SK-N-SH (cell line): ENCODE measurements at regions not wholly inside any gene's neighbourhood (a gene's known extent, or its start where the extent isn't known, plus 50 kb on each side); places are given as distances from the start of the nearest gene placed in this dataset.
A peak's percentile ranks its signal among the peaks of the same experiment; 100 is the strongest.

Source experiments
- CTCF ChIA-PET: fragments of 300-600, 350-600 bp; formaldehyde crosslinking; extraction: SDS; loops from one replicate; lab custom pipeline; 2021; lab: Yijun Ruan, JAX
- POLR2A ChIA-PET: fragments of 350-600 bp; sonication (Branson Sonifier 250); formaldehyde crosslinking; extraction: SDS; loops from one replicate; lab custom pipeline; 2020; ENCODE audit warnings: antibody characterized with exemption, inconsistent platforms; lab: Yijun Ruan, JAX
- DNase-seq: peaks from one replicate; pipeline ENCODE4 v3.0.0; 2012
- H2AFZ ChIP-seq: fragments of 200-600 bp; sonication (generic); 2 replicates; pipeline ENCODE4 v1.8.1; 2016; ENCODE audit warnings: antibody characterized with exemption, mild to moderate bottlenecking, low read depth
- H3F3A ChIP-seq: fragments of 200-600 bp; sonication (generic); replicated peaks from 2 replicates; pipeline ENCODE3; 2016; ENCODE audit warnings: antibody characterized with exemption, mild to moderate bottlenecking; ENCODE audit not compliant: insufficient read depth
- H3K27ac ChIP-seq, 2 experiments: fragments of 200-500 bp in 1 of 2; fragments of 200-600 bp in 1 of 2; sonication (Bioruptor generic) in 1 of 2; sonication (generic), shearing (Covaris generic) in 1 of 2; 2 replicates each; pipeline versions ENCODE4 v1.5.1 to v1.6.1; 2014 to 2016; ENCODE audit warnings: low read depth in 2 of 2, inconsistent platforms in 1 of 2, low read length in 1 of 2, mild to moderate bottlenecking in 1 of 2, mixed read lengths in 1 of 2
- H3K27me3 ChIP-seq: fragments of 200-600 bp; sonication (generic), shearing (Covaris generic); 2 replicates; pipeline ENCODE4 v1.6.1; 2016; ENCODE audit warnings: mixed run types; ENCODE audit not compliant: insufficient read depth
- H3K36me3 ChIP-seq, 2 experiments: fragments of 200-500 bp in 1 of 2; fragments of 200-600 bp in 1 of 2; sonication (Bioruptor generic) in 1 of 2; sonication (generic) in 1 of 2; replicated peaks in 1 of 2; 2 replicates each; pipeline versions ENCODE3 to v1.5.1; 2014 to 2016; ENCODE audit warnings: low read length in 1 of 2, mild to moderate bottlenecking in 1 of 2; ENCODE audit not compliant: insufficient read depth in 2 of 2, control insufficient read depth in 1 of 2
- H3K4me1 ChIP-seq, 2 experiments: fragments of 200-500 bp in 1 of 2; fragments of 200-600 bp in 1 of 2; sonication (Bioruptor generic) in 1 of 2; sonication (generic), shearing (Covaris generic) in 1 of 2; 2 replicates each; pipeline versions ENCODE4 v1.5.1 to v1.6.1; 2014 to 2016; ENCODE audit warnings: low read depth in 1 of 2, low read length in 1 of 2, mixed run types in 1 of 2; ENCODE audit not compliant: insufficient read depth in 2 of 2, control insufficient read depth in 1 of 2
- H3K4me2 ChIP-seq: fragments of 200-600 bp; sonication (generic), shearing (Covaris generic); 2 replicates; pipeline ENCODE4 v1.6.1; 2017; ENCODE audit warnings: mixed run types
- H3K4me3 ChIP-seq, 2 experiments: fragments of 200-500 bp in 1 of 2; fragments of 200-600 bp in 1 of 2; sonication (Bioruptor generic) in 1 of 2; sonication (generic), shearing (Covaris generic) in 1 of 2; 2 replicates each; pipeline versions ENCODE4 v1.5.1 to v1.8.1; 2014 to 2016; ENCODE audit warnings: low read depth in 2 of 2, inconsistent platforms in 1 of 2, low read length in 1 of 2, mild to moderate bottlenecking in 1 of 2, mixed read lengths in 1 of 2, moderate library complexity in 1 of 2
- H3K79me2 ChIP-seq: fragments of 200-600 bp; sonication (generic); 2 replicates; pipeline ENCODE4 v1.8.1; 2017; ENCODE audit warnings: mild to moderate bottlenecking; ENCODE audit not compliant: insufficient read depth
- H3K9ac ChIP-seq: fragments of 200-600 bp; sonication (generic); 2 replicates; pipeline ENCODE4 v1.6.1; 2017; ENCODE audit warnings: mixed run types
- H3K9me2 ChIP-seq: fragments of 200-600 bp; sonication (generic); 2 replicates; pipeline ENCODE4 v1.6.1; 2017; ENCODE audit warnings: mixed run types
- H3K9me3 ChIP-seq: fragments of 200-600 bp; sonication (generic); 2 replicates; pipeline ENCODE4 v1.6.1; 2017; ENCODE audit warnings: mixed run types, mild to moderate bottlenecking, moderate library complexity
- H4K20me1 ChIP-seq: fragments of 200-600 bp; sonication (generic); 2 replicates; pipeline ENCODE4 v1.6.1; 2017; ENCODE audit warnings: mild to moderate bottlenecking, mixed run types; ENCODE audit not compliant: insufficient read depth
- ELF1 ChIP-seq: IDR thresholded peaks from 2 replicates; pipeline ENCODE4 v1.4.0; 2012
- FOSL2 ChIP-seq: IDR thresholded peaks from 2 replicates; pipeline ENCODE4 v1.4.0; 2012; ENCODE audit warnings: low read depth, mild to moderate bottlenecking, moderate library complexity, borderline replicate concordance
- FOXM1 ChIP-seq: IDR thresholded peaks from 2 replicates; pipeline ENCODE4 v1.4.0; 2012; ENCODE audit warnings: low read depth, mild to moderate bottlenecking
- JUND ChIP-seq: IDR thresholded peaks from 2 replicates; pipeline ENCODE4 v1.4.0; 2012
- MEF2A ChIP-seq: IDR thresholded peaks from 2 replicates; pipeline ENCODE4 v1.4.0; 2012; ENCODE audit warnings: low read depth, borderline replicate concordance
- MXI1 ChIP-seq: IDR thresholded peaks from 2 replicates; pipeline ENCODE4 v1.6.1; 2012; ENCODE audit warnings: mild to moderate bottlenecking, low read depth, low read length, improper control_type of control experiment
- NFIC ChIP-seq: IDR thresholded peaks from 2 replicates; pipeline ENCODE4 v1.4.0; 2012; ENCODE audit warnings: borderline replicate concordance
- POLR2AphosphoS5 ChIP-seq: IDR thresholded peaks from 2 replicates; pipeline ENCODE4 v1.6.1; 2012; ENCODE audit warnings: low read depth, low read length
- RAD21 ChIP-seq: IDR thresholded peaks from 2 replicates; pipeline ENCODE4 v1.6.1; 2012; ENCODE audit warnings: mild to moderate bottlenecking, low read length
- TCF12 ChIP-seq: IDR thresholded peaks from 2 replicates; pipeline ENCODE4 v1.4.0; 2012
- YY1 ChIP-seq: IDR thresholded peaks from 2 replicates; pipeline ENCODE4 v1.4.0; 2012; ENCODE audit warnings: low read depth, mild to moderate bottlenecking
- WGBS: methylation state at CpG from one replicate; pipeline ENCODE4 v1.1.6; 2017; ENCODE audit warnings: low lambda C conversion rate; 5-methylcytosine and 5-hydroxymethylcytosine counted together
- TF ChIP-seq, protein P1 (sequence below): IDR thresholded peaks from 2 replicates; pipeline ENCODE4 v1.4.0; 2012; ENCODE audit warnings: low read depth, borderline replicate concordance
- TF ChIP-seq, protein P2 (sequence below): IDR thresholded peaks from 2 replicates; pipeline ENCODE4; 2012
- TF ChIP-seq, protein P3 (sequence below): IDR thresholded peaks from 2 replicates; pipeline ENCODE4 v1.6.1; 2012; ENCODE audit warnings: mild to moderate bottlenecking, low read depth, low read length, moderate library complexity

DNA sequence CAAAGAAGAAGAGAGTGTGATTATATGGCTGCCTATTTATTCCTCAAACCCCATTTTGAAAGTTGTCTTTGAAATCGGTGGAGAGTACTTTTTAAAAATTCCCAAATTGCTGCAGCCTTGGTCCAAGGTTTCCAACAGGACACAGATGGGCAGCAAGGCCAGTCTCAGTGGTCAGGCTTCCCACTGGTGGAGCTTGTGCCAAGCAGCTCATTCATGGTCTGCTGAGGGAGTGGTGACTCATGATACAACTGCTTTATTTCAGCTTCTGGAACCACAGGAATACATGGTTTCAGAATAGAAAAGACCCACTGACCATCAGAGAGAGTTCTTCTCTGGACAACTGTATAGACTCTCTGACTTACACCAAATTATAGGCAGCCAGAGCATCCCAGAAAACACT lies 673.1 kb upstream of the KLF4 start:
- Histone ChIP-seq H3K27ac (no peak overlapping the region), H3K36me3 (no peaks in the 10 kb centered on the region), H3K9ac (no peak overlapping the region), H4K20me1 (no peaks in the 10 kb centered on the region), H3F3A (no peaks in the 10 kb centered on the region), H3K4me2 (no peak overlapping the region), H3K9me3 (no peaks in the 10 kb centered on the region), H3K27me3 (peaks cover 38% of the 10 kb centered on the region), H3K4me3 (no peak overlapping the region), H2AFZ (no peak overlapping the region), H3K9me2 (no peaks in the 10 kb centered on the region), H3K4me1 (no peaks in the 10 kb centered on the region), H3K79me2 (no peaks in the 10 kb centered on the region)
- DNase-seq, result no peak
- CTCF ChIA-PET, result no interaction called here
- POLR2A ChIA-PET, result no interaction called here
- TF ChIP-seq, protein P1, sequence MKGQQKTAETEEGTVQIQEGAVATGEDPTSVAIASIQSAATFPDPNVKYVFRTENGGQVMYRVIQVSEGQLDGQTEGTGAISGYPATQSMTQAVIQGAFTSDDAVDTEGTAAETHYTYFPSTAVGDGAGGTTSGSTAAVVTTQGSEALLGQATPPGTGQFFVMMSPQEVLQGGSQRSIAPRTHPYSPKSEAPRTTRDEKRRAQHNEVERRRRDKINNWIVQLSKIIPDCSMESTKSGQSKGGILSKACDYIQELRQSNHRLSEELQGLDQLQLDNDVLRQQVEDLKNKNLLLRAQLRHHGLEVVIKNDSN, result no peak
- TF ChIP-seq JUND (peak; percentile 28; the same call in 1 of the 2 replicates), POLR2AphosphoS5 (no peak), TCF12 (peak; percentile 77; the same call in 1 of the 2 replicates), FOSL2 (peak; percentile 55; the same call in 1 of the 2 replicates), NFIC (peak; percentile 54)
- TF ChIP-seq, protein P2, sequence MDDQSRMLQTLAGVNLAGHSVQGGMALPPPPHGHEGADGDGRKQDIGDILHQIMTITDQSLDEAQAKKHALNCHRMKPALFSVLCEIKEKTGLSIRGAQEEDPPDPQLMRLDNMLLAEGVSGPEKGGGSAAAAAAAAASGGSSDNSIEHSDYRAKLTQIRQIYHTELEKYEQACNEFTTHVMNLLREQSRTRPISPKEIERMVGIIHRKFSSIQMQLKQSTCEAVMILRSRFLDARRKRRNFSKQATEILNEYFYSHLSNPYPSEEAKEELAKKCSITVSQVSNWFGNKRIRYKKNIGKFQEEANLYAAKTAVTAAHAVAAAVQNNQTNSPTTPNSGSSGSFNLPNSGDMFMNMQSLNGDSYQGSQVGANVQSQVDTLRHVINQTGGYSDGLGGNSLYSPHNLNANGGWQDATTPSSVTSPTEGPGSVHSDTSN, result 0 out of 2 replicates have a peak, but pooled peaks have one; percentile 18
- WGBS, result 12% methylated on average over 1 of the region's 1 CpG

DNA sequence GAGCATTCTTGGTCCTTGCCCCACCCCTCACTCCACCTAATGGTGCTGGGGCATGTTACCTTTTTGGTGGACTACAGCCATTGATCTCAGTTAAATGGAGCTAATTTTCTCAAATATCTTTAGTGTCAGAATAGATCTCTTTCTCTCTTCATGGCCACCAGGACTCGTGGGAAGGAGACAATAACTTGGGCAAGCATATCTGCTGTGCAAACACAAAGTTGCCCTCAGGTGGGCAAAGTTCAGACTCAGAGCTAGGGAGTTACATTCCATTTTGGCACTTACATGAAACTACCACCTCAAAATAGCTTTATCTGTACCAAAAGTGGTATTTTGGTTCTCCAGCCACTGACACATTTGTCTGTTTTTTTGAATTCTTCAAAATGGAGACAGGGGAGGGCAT lies 671.9 kb upstream of the KLF4 start:
- Histone ChIP-seq H3K9me2 (no peaks in the 10 kb centered on the region), H3F3A (no peaks in the 10 kb centered on the region), H3K4me2 (no peak overlapping the region), H3K9ac (no peak overlapping the region), H3K79me2 (no peaks in the 10 kb centered on the region), H3K4me3 (no peak overlapping the region), H4K20me1 (no peaks in the 10 kb centered on the region)
- DNase-seq, result no peak
- ChIA-PET CTCF (no interaction called here), POLR2A (no interaction called here)
- WGBS, result 0% methylated on average over 1 of the region's 1 CpG
- no peak for TF ChIP-seq RAD21
- TF ChIP-seq, protein P3, sequence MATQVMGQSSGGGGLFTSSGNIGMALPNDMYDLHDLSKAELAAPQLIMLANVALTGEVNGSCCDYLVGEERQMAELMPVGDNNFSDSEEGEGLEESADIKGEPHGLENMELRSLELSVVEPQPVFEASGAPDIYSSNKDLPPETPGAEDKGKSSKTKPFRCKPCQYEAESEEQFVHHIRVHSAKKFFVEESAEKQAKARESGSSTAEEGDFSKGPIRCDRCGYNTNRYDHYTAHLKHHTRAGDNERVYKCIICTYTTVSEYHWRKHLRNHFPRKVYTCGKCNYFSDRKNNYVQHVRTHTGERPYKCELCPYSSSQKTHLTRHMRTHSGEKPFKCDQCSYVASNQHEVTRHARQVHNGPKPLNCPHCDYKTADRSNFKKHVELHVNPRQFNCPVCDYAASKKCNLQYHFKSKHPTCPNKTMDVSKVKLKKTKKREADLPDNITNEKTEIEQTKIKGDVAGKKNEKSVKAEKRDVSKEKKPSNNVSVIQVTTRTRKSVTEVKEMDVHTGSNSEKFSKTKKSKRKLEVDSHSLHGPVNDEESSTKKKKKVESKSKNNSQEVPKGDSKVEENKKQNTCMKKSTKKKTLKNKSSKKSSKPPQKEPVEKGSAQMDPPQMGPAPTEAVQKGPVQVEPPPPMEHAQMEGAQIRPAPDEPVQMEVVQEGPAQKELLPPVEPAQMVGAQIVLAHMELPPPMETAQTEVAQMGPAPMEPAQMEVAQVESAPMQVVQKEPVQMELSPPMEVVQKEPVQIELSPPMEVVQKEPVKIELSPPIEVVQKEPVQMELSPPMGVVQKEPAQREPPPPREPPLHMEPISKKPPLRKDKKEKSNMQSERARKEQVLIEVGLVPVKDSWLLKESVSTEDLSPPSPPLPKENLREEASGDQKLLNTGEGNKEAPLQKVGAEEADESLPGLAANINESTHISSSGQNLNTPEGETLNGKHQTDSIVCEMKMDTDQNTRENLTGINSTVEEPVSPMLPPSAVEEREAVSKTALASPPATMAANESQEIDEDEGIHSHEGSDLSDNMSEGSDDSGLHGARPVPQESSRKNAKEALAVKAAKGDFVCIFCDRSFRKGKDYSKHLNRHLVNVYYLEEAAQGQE, result no peak
- no peak for TF ChIP-seq YY1
- no peak for TF ChIP-seq FOXM1
- no peak for TF ChIP-seq ELF1
- TF ChIP-seq MXI1, result no peak
- TF ChIP-seq TCF12, result no peak
- TF ChIP-seq MEF2A, result no peak
- TF ChIP-seq, all 33 proteins: peak for 0
- no peak overlapping the region for H3K27ac ChIP-seq
- H3K4me1 ChIP-seq, result no peaks in the 10 kb centered on the region
- H3K9me3 ChIP-seq, result no peaks in the 10 kb centered on the region
- H3K27me3 ChIP-seq, result peaks cover 35% of the 10 kb centered on the region
- H2AFZ ChIP-seq, result no peak overlapping the region
- no peaks in the 10 kb centered on the region for H3K36me3 ChIP-seq
